RWPE2 (cell line): ENCODE measurements at regions not wholly inside any gene's neighbourhood (a gene's known extent, or its start where the extent isn't known, plus 50 kb on each side); places are given as distances from the start of the nearest gene placed in this dataset.
"Not testable (repeated sequence)": the region's sequence is repeated elsewhere in the genome, so short reads cannot be mapped to it uniquely, and the experiment has no call there.

Experiments
- ATAC-seq: fragments of 200-7000 bp; cut with Tn5 transposase; 3 replicates; pipeline ENCODE4 v1.9.1; 2021; ENCODE audit warnings: low read depth
- DNase-seq: peaks from one replicate; pipeline ENCODE4 v3.0.0-alpha.2; 2020; ENCODE audit warnings: low spot score
- H3K27ac ChIP-seq: fragments of 450-650 bp; 2 replicates; pipeline ENCODE4 v1.5.1; 2017; ENCODE audit warnings: mild to moderate bottlenecking; ENCODE audit not compliant: poor library complexity, severe bottlenecking
- H3K27me3 ChIP-seq: fragments of 250-450 bp; sonication (Bioruptor Pico); 2 replicates; pipeline ENCODE4 v1.5.1; 2021; ENCODE audit warnings: mild to moderate bottlenecking, moderate library complexity; ENCODE audit not compliant: insufficient read depth, poor library complexity, severe bottlenecking
- H3K36me3 ChIP-seq: fragments of 250-450 bp; sonication (Bioruptor Pico); 2 replicates; pipeline ENCODE4 v1.5.1; 2020; ENCODE audit warnings: low read depth, mild to moderate bottlenecking, moderate library complexity
- H3K4me1 ChIP-seq: fragments of 250-450 bp; sonication (Bioruptor Pico); 2 replicates; pipeline ENCODE4 v1.5.1; 2021; ENCODE audit warnings: mild to moderate bottlenecking, moderate library complexity; ENCODE audit not compliant: insufficient read depth, poor library complexity, severe bottlenecking
- H3K4me3 ChIP-seq: fragments of 250-450 bp; sonication (Bioruptor Pico); 2 replicates; pipeline ENCODE4 v1.5.1; 2021; ENCODE audit warnings: mild to moderate bottlenecking, moderate library complexity; ENCODE audit not compliant: severe bottlenecking
- H3K9me3 ChIP-seq: fragments of 250-450 bp; sonication (Bioruptor Pico); 2 replicates; pipeline ENCODE4 v1.5.1; 2021; ENCODE audit warnings: mild to moderate bottlenecking, moderate library complexity; ENCODE audit not compliant: severe bottlenecking
- TF ChIP-seq, protein P1 (sequence below): fragments of 450-650 bp; IDR thresholded peaks from one replicate; pipeline ENCODE4 v1.5.1; 2017; ENCODE audit warnings: mild to moderate bottlenecking, moderate library complexity; ENCODE audit not compliant: poor library complexity, severe bottlenecking

GRCh38 chr6:72559067-72559466, 62.8 kb upstream of the KCNQ5 start:
- Histone ChIP-seq H3K27me3 (no peaks in the 10 kb centered on the region), H3K4me1 (peaks cover 21% of the 10 kb centered on the region), H3K9me3 (no peaks in the 10 kb centered on the region), H3K4me3 (no peak overlapping the region), H3K27ac (no peak overlapping the region), H3K36me3 (no peaks in the 10 kb centered on the region)
- TF ChIP-seq, protein P1, sequence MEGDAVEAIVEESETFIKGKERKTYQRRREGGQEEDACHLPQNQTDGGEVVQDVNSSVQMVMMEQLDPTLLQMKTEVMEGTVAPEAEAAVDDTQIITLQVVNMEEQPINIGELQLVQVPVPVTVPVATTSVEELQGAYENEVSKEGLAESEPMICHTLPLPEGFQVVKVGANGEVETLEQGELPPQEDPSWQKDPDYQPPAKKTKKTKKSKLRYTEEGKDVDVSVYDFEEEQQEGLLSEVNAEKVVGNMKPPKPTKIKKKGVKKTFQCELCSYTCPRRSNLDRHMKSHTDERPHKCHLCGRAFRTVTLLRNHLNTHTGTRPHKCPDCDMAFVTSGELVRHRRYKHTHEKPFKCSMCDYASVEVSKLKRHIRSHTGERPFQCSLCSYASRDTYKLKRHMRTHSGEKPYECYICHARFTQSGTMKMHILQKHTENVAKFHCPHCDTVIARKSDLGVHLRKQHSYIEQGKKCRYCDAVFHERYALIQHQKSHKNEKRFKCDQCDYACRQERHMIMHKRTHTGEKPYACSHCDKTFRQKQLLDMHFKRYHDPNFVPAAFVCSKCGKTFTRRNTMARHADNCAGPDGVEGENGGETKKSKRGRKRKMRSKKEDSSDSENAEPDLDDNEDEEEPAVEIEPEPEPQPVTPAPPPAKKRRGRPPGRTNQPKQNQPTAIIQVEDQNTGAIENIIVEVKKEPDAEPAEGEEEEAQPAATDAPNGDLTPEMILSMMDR = no peak
- ATAC-seq = no peak
- DNase-seq = no peak

GRCh38 chr6:72559555-72559954, 62.3 kb upstream of the KCNQ5 start:
- H3K4me1 ChIP-seq = peaks cover 16% of the 10 kb centered on the region
- no peaks in the 10 kb centered on the region for H3K27me3 ChIP-seq
- ATAC-seq (no peak), DNase-seq (no peak)
- no peak overlapping the region for H3K27ac ChIP-seq
- H3K9me3 ChIP-seq = no peaks in the 10 kb centered on the region
- H3K36me3 ChIP-seq = no peaks in the 10 kb centered on the region
- no peak overlapping the region for H3K4me3 ChIP-seq
- TF ChIP-seq, protein P1 = no peak

GRCh38 chr6:72560721-72561593, 60.9 kb upstream of the KCNQ5 start:
- Histone ChIP-seq H3K9me3 (no peaks in the 10 kb centered on the region), H3K4me3 (no peak overlapping the region), H3K4me1 (peaks cover 2% of the 10 kb centered on the region), H3K27me3 (no peaks in the 10 kb centered on the region), H3K27ac (no peak overlapping the region), H3K36me3 (no peaks in the 10 kb centered on the region)
- TF ChIP-seq, protein P1 = no peak
- no peak for ATAC-seq
- no peak for DNase-seq

DNA sequence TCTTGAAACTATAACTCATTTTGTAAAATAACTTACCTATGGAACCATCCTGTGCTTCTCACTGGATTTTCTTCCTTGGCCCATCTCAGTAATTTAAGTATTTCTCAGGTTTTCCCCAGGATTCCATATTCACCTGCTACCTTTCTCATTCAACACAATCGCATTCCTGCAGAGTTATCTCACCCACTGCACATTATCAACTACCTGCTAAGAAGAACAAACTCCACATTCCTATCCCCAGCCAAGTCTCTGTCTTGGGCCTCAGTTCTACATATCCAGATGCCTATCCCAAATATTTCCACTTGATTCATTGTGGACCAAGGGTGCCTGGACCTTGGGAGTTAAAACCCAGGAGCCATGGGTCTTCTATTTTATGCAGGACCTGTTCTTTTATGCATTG, 60.2 kb upstream of the KCNQ5 start:
- no peak overlapping the region for H3K4me3 ChIP-seq
- no peaks in the 10 kb centered on the region for H3K4me1 ChIP-seq
- TF ChIP-seq, protein P1 = no peak
- H3K36me3 ChIP-seq = no peaks in the 10 kb centered on the region
- H3K9me3 ChIP-seq = no peaks in the 10 kb centered on the region
- DNase-seq = no peak
- H3K27ac ChIP-seq = no peak overlapping the region
- no peak for ATAC-seq
- no peaks in the 10 kb centered on the region for H3K27me3 ChIP-seq

GRCh38 chr6:72564231-72564630, 57.6 kb upstream of the KCNQ5 start:
- Histone ChIP-seq H3K27me3 (no peaks in the 10 kb centered on the region), H3K27ac (no peak overlapping the region), H3K4me1 (no peaks in the 10 kb centered on the region), H3K9me3 (no peaks in the 10 kb centered on the region), H3K4me3 (no peak overlapping the region), H3K36me3 (no peaks in the 10 kb centered on the region)
- DNase-seq (no peak), ATAC-seq (no peak)
- TF ChIP-seq, protein P1 = no peak

DNA sequence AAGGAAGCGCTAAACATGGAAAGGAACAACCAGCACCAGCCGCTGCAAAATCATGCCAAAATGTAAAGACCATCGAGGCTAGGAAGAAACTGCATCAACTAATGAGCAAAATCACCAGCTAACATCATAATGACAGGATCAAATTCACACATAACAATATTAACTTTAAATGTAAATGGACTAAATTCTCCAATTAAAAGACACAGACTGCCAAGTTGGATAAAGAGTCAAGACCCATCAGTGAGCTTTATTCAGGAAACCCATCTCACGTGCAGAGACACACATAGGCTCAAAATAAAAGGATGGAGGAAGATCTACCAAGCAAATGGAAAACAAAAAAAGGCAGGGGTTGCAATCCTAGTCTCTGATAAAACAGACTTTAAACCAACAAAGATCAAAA, 49.9 kb upstream of the KCNQ5 start:
- not testable (repeated sequence) for H3K4me1 ChIP-seq, H3K27me3 ChIP-seq, ATAC-seq, H3K4me3 ChIP-seq, H3K9me3 ChIP-seq, H3K27ac ChIP-seq, H3K36me3 ChIP-seq, DNase-seq
